Esophagus squamous epithelium (tissue), 5 donors: ENCODE measurements at regions not wholly inside any gene's neighbourhood (a gene's known extent, or its start where the extent isn't known, plus 50 kb on each side); places are given as distances from the start of the nearest gene placed in this dataset.

Experiments used
- DNase-seq: peaks from one replicate; lab custom pipeline; 2025; lab: John Stamatoyannopoulos, UW
- H3K27ac ChIP-seq, 4 donors: fragments of 200-600 bp; sonication (generic); one replicate each; pipeline ENCODE4 v1.5.1; 2016 to 2019; ENCODE audit warnings: mild to moderate bottlenecking in 1 of 4
- H3K27me3 ChIP-seq, 4 donors: fragments of 200-600 bp; sonication (generic); 1 replicate in 3 of 4; 2 replicates in 1 of 4; pipeline versions ENCODE4 v1.5.1 to v1.6.0; 2017 to 2021; ENCODE audit warnings: antibody characterized with exemption in 1 of 4
- H3K36me3 ChIP-seq, 3 donors: fragments of 200-600 bp; sonication (generic); one replicate each; pipeline ENCODE4 v1.5.1; 2016 to 2019
- H3K4me1 ChIP-seq, 3 donors: fragments of 200-600 bp; sonication (generic); one replicate each; pipeline ENCODE4 v1.5.1; 2017 to 2019
- H3K4me3 ChIP-seq, 4 donors: fragments of 200-600 bp; sonication (generic); 1 replicate in 3 of 4; 2 replicates in 1 of 4; pipeline ENCODE4 v1.5.1; 2016 to 2019; ENCODE audit warnings: mild to moderate bottlenecking in 2 of 4, moderate library complexity in 1 of 4
- H3K9me3 ChIP-seq, 3 donors: fragments of 200-600 bp; sonication (generic); one replicate each; pipeline ENCODE4 v1.5.1; 2016 to 2019
- POLR2A ChIP-seq, 4 donors: fragments of 450-650 bp; IDR thresholded peaks; one replicate each; pipeline ENCODE4 v1.6.1; 2017; ENCODE audit warnings: antibody characterized with exemption in 4 of 4, mild to moderate bottlenecking in 4 of 4, moderate library complexity in 3 of 4
- WGBS, 2 donors: methylation state at CpG; one replicate each; pipeline ENCODE4 v1.1.5; 2018; 5-methylcytosine and 5-hydroxymethylcytosine counted together
- intact Hi-C: fragments of 100-400 bp; cut with DNase I; formaldehyde crosslinking; loops from one replicate; pipeline ENCODE4 v1.15.0; 2022
- TF ChIP-seq, protein P1 (sequence below), 6 experiments: fragments of 450-650 bp in 4 of 6; fragments of 200-600 bp in 2 of 6; sonication (generic) in 2 of 6; IDR thresholded peaks; one replicate each; pipeline ENCODE4 v1.5.1; 2016 to 2019; ENCODE audit warnings: antibody characterized with exemption in 6 of 6, mild to moderate bottlenecking in 4 of 6, moderate library complexity in 4 of 6
- donor health status: DM: yes; HTN: yes; CAD: no.

- Histone ChIP-seq H3K36me3 (no peaks in the 10 kb centered on the region), H3K27ac (no peak overlapping the region), H3K4me3 (no peak overlapping the region), H3K9me3 (no peaks in the 10 kb centered on the region), H3K4me1 (peaks cover 0 to 7% (median 0%) of the 10 kb centered on the region in 3 donors), H3K27me3 (peaks cover 0 to 33% (median 0%) of the 10 kb centered on the region in 4 donors)
- 71 to 73% methylated on average over 2 of the region's 2 CpGs for whole genome bisulfite sequencing, 2 donors
- no peak for DNase-seq
- TF ChIP-seq, protein P1, sequence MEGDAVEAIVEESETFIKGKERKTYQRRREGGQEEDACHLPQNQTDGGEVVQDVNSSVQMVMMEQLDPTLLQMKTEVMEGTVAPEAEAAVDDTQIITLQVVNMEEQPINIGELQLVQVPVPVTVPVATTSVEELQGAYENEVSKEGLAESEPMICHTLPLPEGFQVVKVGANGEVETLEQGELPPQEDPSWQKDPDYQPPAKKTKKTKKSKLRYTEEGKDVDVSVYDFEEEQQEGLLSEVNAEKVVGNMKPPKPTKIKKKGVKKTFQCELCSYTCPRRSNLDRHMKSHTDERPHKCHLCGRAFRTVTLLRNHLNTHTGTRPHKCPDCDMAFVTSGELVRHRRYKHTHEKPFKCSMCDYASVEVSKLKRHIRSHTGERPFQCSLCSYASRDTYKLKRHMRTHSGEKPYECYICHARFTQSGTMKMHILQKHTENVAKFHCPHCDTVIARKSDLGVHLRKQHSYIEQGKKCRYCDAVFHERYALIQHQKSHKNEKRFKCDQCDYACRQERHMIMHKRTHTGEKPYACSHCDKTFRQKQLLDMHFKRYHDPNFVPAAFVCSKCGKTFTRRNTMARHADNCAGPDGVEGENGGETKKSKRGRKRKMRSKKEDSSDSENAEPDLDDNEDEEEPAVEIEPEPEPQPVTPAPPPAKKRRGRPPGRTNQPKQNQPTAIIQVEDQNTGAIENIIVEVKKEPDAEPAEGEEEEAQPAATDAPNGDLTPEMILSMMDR (IDR thresholded peaks at IDR 0.05): no peak
- TF ChIP-seq POLR2A (IDR thresholded peaks at IDR 0.05): no peak
- intact Hi-C loops: no loop called here
Measured at GRCh38 chr21:35852820-35853219, 207.5 kb downstream of the SETD4 start.

GRCh38 chr21:35850542-35851103 lies 209.7 kb downstream of the SETD4 start:
- Histone ChIP-seq H3K36me3 (no peaks in the 10 kb centered on the region), H3K27me3 (peaks cover 0 to 33% (median 0%) of the 10 kb centered on the region in 4 donors), H3K4me1 (peaks cover 0 to 7% (median 0%) of the 10 kb centered on the region in 3 donors), H3K27ac (peak overlapping the region in 2 of 4 donors; percentile 33 to 55), H3K9me3 (no peaks in the 10 kb centered on the region), H3K4me3 (no peak overlapping the region)
- no peak for DNase-seq
- intact Hi-C loops: no loop called here
- WGBS, 2 donors: 67 to 86% methylated on average over 5 to 9 of the region's 9 CpGs
- TF ChIP-seq, protein P1 (IDR thresholded peaks at IDR 0.05): no peak
- TF ChIP-seq POLR2A (IDR thresholded peaks at IDR 0.05): no peak

- Histone ChIP-seq H3K4me3 (no peak overlapping the region), H3K27me3 (peaks cover 0 to 33% (median 0%) of the 10 kb centered on the region in 4 donors), H3K27ac (peak overlapping the region in 2 of 4 donors; percentile 3 to 33), H3K4me1 (peaks cover 0 to 7% (median 0%) of the 10 kb centered on the region in 3 donors), H3K36me3 (no peaks in the 10 kb centered on the region), H3K9me3 (no peaks in the 10 kb centered on the region)
- WGBS, 2 donors: 43 to 51% methylated on average over 5 of the region's 5 CpGs
- no peak for DNase-seq
- intact Hi-C loops: no loop called here
- TF ChIP-seq, protein P1 (IDR thresholded peaks at IDR 0.05): no peak
- no peak for TF ChIP-seq POLR2A (IDR thresholded peaks at IDR 0.05)
Measured at GRCh38 chr21:35850029-35850428, 210.3 kb downstream of the SETD4 start.

GRCh38 chr21:35849144-35849543 lies 211.2 kb downstream of the SETD4 start:
- no peak for DNase-seq
- intact Hi-C loops: no loop called here
- Histone ChIP-seq H3K4me1 (peaks cover 0 to 13% (median 0%) of the 10 kb centered on the region in 3 donors), H3K36me3 (no peaks in the 10 kb centered on the region), H3K27ac (no peak overlapping the region), H3K27me3 (peaks cover 0 to 27% (median 0%) of the 10 kb centered on the region in 4 donors), H3K9me3 (no peaks in the 10 kb centered on the region), H3K4me3 (no peak overlapping the region)
- TF ChIP-seq, protein P1 (IDR thresholded peaks at IDR 0.05): no peak
- TF ChIP-seq POLR2A (IDR thresholded peaks at IDR 0.05): no peak
- 76 to 80% methylated on average over 4 of the region's 4 CpGs for WGBS, 2 donors

GRCh38 chr21:35843911-35844667 lies 216.2 kb downstream of the SETD4 start:
- intact Hi-C loops: no loop called here

More at GRCh38 chr21:35843911-35844667, 216.2 kb downstream of the SETD4 start:
- TF ChIP-seq, protein P1 (IDR thresholded peaks at IDR 0.05): no peak
- TF ChIP-seq POLR2A (IDR thresholded peaks at IDR 0.05): no peak
- H3K27me3 ChIP-seq: peaks cover 0 to 4% (median 0%) of the 10 kb centered on the region in 4 donors
- H3K4me3 ChIP-seq: no peak overlapping the region
- H3K4me1 ChIP-seq: peaks cover 0 to 12% (median 0%) of the 10 kb centered on the region in 3 donors
- H3K36me3 ChIP-seq: no peaks in the 10 kb centered on the region
- peak overlapping the region in 1 of 4 donors; percentile 49 for H3K27ac ChIP-seq
- DNase-seq: no peak
- no peaks in the 10 kb centered on the region for H3K9me3 ChIP-seq
- WGBS, 2 donors: 48 to 83% methylated on average over 5 to 6 of the region's 7 CpGs
